GM23248 (cell line): ENCODE measurements at regions not wholly inside any gene's neighbourhood (a gene's known extent, or its start where the extent isn't known, plus 50 kb on each side); places are given as distances from the start of the nearest gene placed in this dataset.

ENCODE experiments used
- DNase-seq: peaks from one replicate; pipeline ENCODE4 v3.0.0-alpha.2; 2015
- H2AFZ ChIP-seq: fragments of 200-600 bp; sonication (generic); 2 replicates; pipeline ENCODE4 v1.6.1; 2016; ENCODE audit warnings: antibody characterized with exemption
- H3F3A ChIP-seq: fragments of 200-600 bp; sonication (generic); 2 replicates; pipeline ENCODE4 v1.6.1; 2016; ENCODE audit warnings: mild to moderate bottlenecking, antibody characterized with exemption, mixed run types; ENCODE audit not compliant: insufficient read depth
- H3K27ac ChIP-seq: fragments of 200-600 bp; sonication (generic); 2 replicates; pipeline ENCODE4 v1.5.1; 2016; ENCODE audit warnings: mild to moderate bottlenecking
- H3K27me3 ChIP-seq: fragments of 200-600 bp; sonication (generic); replicated peaks from 2 replicates; pipeline ENCODE4 v1.6.1; 2016; ENCODE audit warnings: mild to moderate bottlenecking; ENCODE audit not compliant: insufficient read depth
- H3K36me3 ChIP-seq: fragments of 200-600 bp; sonication (generic); 2 replicates; pipeline ENCODE4 v1.6.1; 2016; ENCODE audit warnings: low read depth, mild to moderate bottlenecking
- H3K4me1 ChIP-seq: fragments of 200-600 bp; sonication (generic); 2 replicates; pipeline ENCODE4 v1.6.1; 2016; ENCODE audit warnings: mild to moderate bottlenecking; ENCODE audit not compliant: insufficient read depth
- H3K4me2 ChIP-seq: fragments of 200-600 bp; sonication (generic); one replicate; pipeline ENCODE4 v1.6.1; 2016; ENCODE audit warnings: mild to moderate bottlenecking; ENCODE audit not compliant: unreplicated experiment
- H3K4me3 ChIP-seq: fragments of 200-600 bp; sonication (generic); 2 replicates; pipeline ENCODE4 v1.5.1; 2016; ENCODE audit warnings: mild to moderate bottlenecking
- H3K79me2 ChIP-seq: fragments of 200-600 bp; sonication (generic); 2 replicates; pipeline ENCODE4 v1.6.1; 2016; ENCODE audit warnings: mild to moderate bottlenecking; ENCODE audit not compliant: insufficient read depth
- H3K9ac ChIP-seq: fragments of 200-600 bp; sonication (generic); 2 replicates; pipeline ENCODE4 v1.6.1; 2016; ENCODE audit warnings: mild to moderate bottlenecking
- H3K9me2 ChIP-seq: fragments of 200-600 bp; sonication (generic); 2 replicates; pipeline ENCODE4 v1.6.1; 2016; ENCODE audit warnings: mixed run types, mild to moderate bottlenecking, moderate library complexity; ENCODE audit not compliant: insufficient read depth
- H3K9me3 ChIP-seq: fragments of 200-600 bp; sonication (generic); one replicate; pipeline ENCODE4 v1.6.1; 2017; ENCODE audit warnings: low read depth
- H4K20me1 ChIP-seq: fragments of 200-600 bp; sonication (generic); 2 replicates; pipeline ENCODE4 v1.6.0; 2016; ENCODE audit not compliant: insufficient read depth
- EZH2 ChIP-seq: fragments of 200-600 bp; sonication (generic); IDR thresholded peaks from 2 replicates; pipeline ENCODE4 v1.6.1; 2018; ENCODE audit warnings: antibody characterized with exemption, mild to moderate bottlenecking; ENCODE audit not compliant: insufficient read depth, poor library complexity, severe bottlenecking
- EZH2phosphoT487 ChIP-seq: fragments of 200-600 bp; sonication (generic); IDR thresholded peaks from 2 replicates; pipeline ENCODE4 v1.6.1; 2018; ENCODE audit warnings: antibody characterized with exemption, moderate library complexity, mild to moderate bottlenecking, low read depth; ENCODE audit not compliant: insufficient read depth
- whole genome bisulfite sequencing, 2 experiments: methylation state at CpG; one replicate each; pipeline ENCODE4 v1.1.6; 2015 to 2017; ENCODE audit warnings: low lambda C conversion rate in 2 of 2, low coverage in 1 of 2; ENCODE audit errors: missing lambda C conversion rate in 2 of 2; 5-methylcytosine and 5-hydroxymethylcytosine counted together
- in situ Hi-C: fragments of 300-500 bp; cut with MboI; formaldehyde crosslinking; loops from 2 replicates; pipeline ENCODE4 v1.15.0; 2020

GRCh38 chr4:38230121-38230801, 270.1 kb downstream of the PTTG2 start:
- Histone ChIP-seq H3K9me2 (no peaks in the 10 kb centered on the region), H3F3A (no peaks in the 10 kb centered on the region), H3K9me3 (no peaks in the 10 kb centered on the region), H3K79me2 (no peaks in the 10 kb centered on the region), H3K4me3 (no peak overlapping the region), H2AFZ (no peak overlapping the region), H4K20me1 (no peaks in the 10 kb centered on the region), H3K4me2 (no peak overlapping the region), H3K9ac (no peak overlapping the region), H3K27me3 (no peaks in the 10 kb centered on the region), H3K4me1 (no peaks in the 10 kb centered on the region), H3K36me3 (no peaks in the 10 kb centered on the region), H3K27ac (no peak overlapping the region)
- WGBS, 2 experiments = 71 to 72% methylated on average over 10 of the region's 10 CpGs
- in situ Hi-C loops = no loop called here
- no peak for TF ChIP-seq EZH2
- TF ChIP-seq EZH2phosphoT487 = no peak
- no peak for DNase-seq

DNA sequence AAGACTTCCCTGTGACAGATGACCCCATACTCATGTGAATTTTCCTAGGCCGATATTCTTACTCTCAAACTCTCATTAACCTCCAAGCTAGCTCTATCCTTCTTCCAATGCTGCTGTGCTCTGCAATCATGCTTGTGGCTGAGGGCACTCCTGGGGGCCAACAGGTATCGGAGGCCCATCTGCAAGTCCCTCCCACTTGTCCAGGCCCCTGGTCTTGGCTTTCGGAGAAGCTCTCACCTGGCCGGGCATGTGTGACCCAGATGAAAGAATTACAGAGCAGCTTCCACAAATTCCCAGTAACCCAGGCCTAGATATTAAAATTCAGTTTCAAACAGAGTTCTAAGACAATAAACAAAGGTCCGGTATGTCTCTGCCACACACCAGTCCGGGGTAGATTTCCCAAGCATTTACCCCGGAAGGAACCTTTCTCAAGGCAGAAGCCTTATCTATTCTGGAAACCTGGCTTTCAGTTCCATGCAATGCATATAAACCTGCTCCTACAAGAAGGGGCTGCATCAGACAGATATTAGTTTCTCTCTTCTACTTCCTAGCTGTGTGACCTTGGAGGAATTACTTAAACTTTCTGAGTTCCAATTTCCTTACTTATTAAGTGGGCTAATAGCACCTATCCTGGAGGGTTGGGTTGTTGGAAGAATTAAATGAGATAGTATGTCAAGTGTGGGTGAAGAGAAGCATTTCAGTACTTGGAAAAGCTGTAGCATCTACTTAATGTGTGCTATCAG, 270.8 kb downstream of the PTTG2 start:
- Histone ChIP-seq H3K9me2 (no peaks in the 10 kb centered on the region), H4K20me1 (no peaks in the 10 kb centered on the region), H3K27me3 (no peaks in the 10 kb centered on the region), H3K4me1 (no peaks in the 10 kb centered on the region), H2AFZ (no peak overlapping the region), H3F3A (no peaks in the 10 kb centered on the region), H3K9me3 (no peaks in the 10 kb centered on the region), H3K79me2 (no peaks in the 10 kb centered on the region), H3K27ac (no peak overlapping the region), H3K9ac (no peak overlapping the region), H3K4me2 (no peak overlapping the region), H3K4me3 (no peak overlapping the region), H3K36me3 (no peaks in the 10 kb centered on the region)
- in situ Hi-C loops = no loop called here
- no peak for TF ChIP-seq EZH2
- no peak for TF ChIP-seq EZH2phosphoT487
- no peak for DNase-seq
- 77 to 81% methylated on average over 7 of the region's 7 CpGs for WGBS, 2 experiments

GRCh38 chr4:38231626-38232025, 271.4 kb downstream of the PTTG2 start:
- in situ Hi-C loops = no loop called here
- peaks cover 3% of the 10 kb centered on the region for H3K4me1 ChIP-seq
- H3K9ac ChIP-seq = no peak overlapping the region
- TF ChIP-seq EZH2phosphoT487 (no peak), EZH2 (no peak)
- no peak overlapping the region for H3K4me3 ChIP-seq
- H3K27ac ChIP-seq = no peak overlapping the region
- no peak overlapping the region for H2AFZ ChIP-seq
- H3K79me2 ChIP-seq = no peaks in the 10 kb centered on the region
- no peaks in the 10 kb centered on the region for H3K36me3 ChIP-seq
- no peaks in the 10 kb centered on the region for H3K9me2 ChIP-seq
- peaks cover 1% of the 10 kb centered on the region; the same call in 1 of the 2 replicates for H3F3A ChIP-seq
- H4K20me1 ChIP-seq = no peaks in the 10 kb centered on the region
- no peak overlapping the region for H3K4me2 ChIP-seq
- no peak for DNase-seq
- WGBS, 2 experiments = 85 to 87% methylated on average over 4 of the region's 4 CpGs
- no peaks in the 10 kb centered on the region for H3K27me3 ChIP-seq
- H3K9me3 ChIP-seq = no peaks in the 10 kb centered on the region

DNA sequence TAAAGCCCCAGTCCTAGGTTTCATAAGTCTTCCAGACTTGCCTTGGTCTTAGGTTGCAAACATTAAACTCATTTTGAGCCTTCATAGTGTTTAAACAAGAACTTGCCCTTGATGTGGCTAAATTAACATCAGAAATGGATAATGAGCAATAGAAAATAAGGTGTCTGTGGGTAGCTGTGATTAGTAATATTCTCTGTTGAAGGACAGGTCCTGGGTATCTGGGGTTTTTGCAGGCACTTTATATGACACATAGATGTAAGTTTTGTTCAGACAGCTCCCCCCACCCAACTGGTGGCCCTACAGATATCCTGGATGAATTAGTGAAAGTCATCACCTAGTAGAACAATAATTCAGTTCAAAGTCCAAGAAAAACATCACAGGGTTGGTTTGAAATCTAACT, 272.5 kb downstream of the PTTG2 start:
- Histone ChIP-seq H2AFZ (no peak overlapping the region), H3K4me2 (no peak overlapping the region), H3K9me3 (no peaks in the 10 kb centered on the region), H3K27ac (no peak overlapping the region), H3K9ac (no peak overlapping the region), H3K27me3 (no peaks in the 10 kb centered on the region), H3K79me2 (no peaks in the 10 kb centered on the region), H3K9me2 (no peaks in the 10 kb centered on the region), H3K4me1 (peaks cover 12% of the 10 kb centered on the region), H4K20me1 (no peaks in the 10 kb centered on the region), H3F3A (peaks cover 5% of the 10 kb centered on the region; the same call in 1 of the 2 replicates), H3K4me3 (no peak overlapping the region), H3K36me3 (no peaks in the 10 kb centered on the region)
- in situ Hi-C loops = no loop called here
- TF ChIP-seq EZH2phosphoT487 (no peak), EZH2 (no peak)
- no peak for DNase-seq
